GM18909 (cell line): ENCODE measurements at regions not wholly inside any gene's neighbourhood (a gene's known extent, or its start where the extent isn't known, plus 50 kb on each side); places are given as distances from the start of the nearest gene placed in this dataset.

Source experiments
- ATAC-seq: cut with Tn5 transposase; IDR thresholded peaks from one replicate; pipeline ENCODE4 v1.9.1; 2021; ENCODE audit warnings: mild to moderate bottlenecking; ENCODE audit not compliant: unreplicated experiment, poor library complexity

GRCh38 chr6:139612135-139612465 lies 237.7 kb upstream of the CITED2 start:
- no peak for ATAC-seq

DNA sequence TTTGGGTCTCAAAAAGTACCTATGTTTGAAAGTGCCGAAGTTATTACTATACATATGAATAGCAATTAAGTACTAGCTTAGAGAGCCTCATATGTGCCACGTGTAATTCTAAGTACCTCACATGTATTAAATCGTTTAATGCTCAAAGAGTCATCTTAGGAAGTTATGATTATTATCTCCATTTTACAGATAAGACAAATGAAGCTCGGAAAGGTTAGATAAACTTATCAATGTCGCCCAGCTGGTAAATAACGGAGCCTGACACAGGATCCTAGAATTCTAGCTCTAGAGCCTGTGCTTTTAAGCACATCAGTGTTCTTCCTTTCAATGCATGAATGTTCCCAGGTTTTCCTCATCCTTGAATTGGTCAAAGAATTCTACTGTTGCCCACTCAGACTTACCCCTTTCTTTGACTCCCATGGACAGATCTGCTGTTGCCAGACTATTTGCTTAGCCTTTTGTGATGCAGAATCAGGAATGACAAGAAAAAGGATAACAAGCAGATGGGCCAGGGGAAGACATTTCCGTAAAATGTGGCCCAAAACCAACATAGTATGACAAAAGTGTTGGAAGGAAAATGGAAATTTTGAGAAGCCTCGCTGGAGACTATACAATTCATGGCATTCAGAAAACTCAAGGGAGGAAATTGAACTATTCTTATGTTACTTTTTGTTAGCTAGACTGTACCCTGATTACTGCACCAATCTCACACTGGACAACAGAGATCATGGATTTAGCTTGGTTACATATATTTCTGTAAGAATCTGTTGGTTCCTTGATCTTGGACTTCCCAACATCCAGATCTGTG lies 237.1 kb upstream of the CITED2 start:
- no peak for ATAC-seq

GRCh38 chr6:139608466-139609261 lies 234.2 kb upstream of the CITED2 start:
- no peak for ATAC-seq

GRCh38 chr6:139605350-139605749 lies 230.9 kb upstream of the CITED2 start:
- no peak for ATAC-seq

DNA sequence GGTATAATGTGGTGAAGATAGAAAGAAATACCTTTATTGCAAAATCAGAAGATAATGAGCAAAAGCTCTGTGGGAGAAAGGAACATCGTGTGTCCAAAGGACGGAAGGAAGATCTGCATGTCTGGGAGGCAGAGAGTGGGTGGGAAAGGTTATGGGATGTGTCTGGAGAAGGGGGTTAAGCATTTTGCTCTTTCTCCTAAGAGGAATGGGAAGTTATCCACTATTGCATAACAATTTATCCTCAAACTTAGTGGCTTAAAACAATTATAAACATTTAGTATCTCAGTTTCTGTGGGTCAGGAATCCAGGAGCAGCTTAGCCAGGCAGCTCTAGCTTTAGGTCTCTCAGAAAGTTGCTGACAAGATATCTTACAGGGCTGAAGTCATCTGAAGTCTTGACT lies 229.1 kb upstream of the CITED2 start:
- no peak for ATAC-seq

- ATAC-seq = no peak
Observed at GRCh38 chr6:139602577-139602976, 228.1 kb upstream of the CITED2 start.

GRCh38 chr6:139600919-139601475 lies 226.5 kb upstream of the CITED2 start:
- ATAC-seq = peak; percentile 98

GRCh38 chr6:139600343-139600742 lies 225.9 kb upstream of the CITED2 start:
- peak; percentile 14 for ATAC-seq

GRCh38 chr6:139597771-139598755 lies 223.6 kb upstream of the CITED2 start:
- no peak for ATAC-seq

GRCh38 chr6:139597087-139597763 lies 222.8 kb upstream of the CITED2 start:
- ATAC-seq = no peak

DNA sequence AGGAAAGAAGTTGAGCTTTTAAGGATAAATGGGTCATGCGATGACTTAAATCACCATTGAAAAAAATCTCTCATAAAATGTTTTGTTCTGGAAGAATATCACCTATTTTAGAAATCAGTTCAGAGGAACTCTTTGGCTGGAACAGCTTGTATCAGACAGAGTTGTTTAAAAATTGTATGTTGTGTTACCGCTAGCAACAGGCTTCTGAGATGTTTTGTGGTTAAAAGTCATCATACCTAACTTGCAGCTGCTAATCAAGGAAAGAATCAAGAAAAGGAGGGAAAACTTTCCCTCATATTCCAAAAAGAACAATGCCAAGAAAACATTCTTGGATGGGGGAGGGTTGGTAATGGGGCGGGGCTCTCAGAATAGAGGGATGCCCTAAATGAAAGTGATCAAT lies 220.7 kb upstream of the CITED2 start:
- no peak for ATAC-seq

- no peak for ATAC-seq
Observed at GRCh38 chr6:139594333-139594965, 220.0 kb upstream of the CITED2 start.

GRCh38 chr6:139593081-139593480 lies 218.6 kb upstream of the CITED2 start:
- ATAC-seq = no peak

DNA sequence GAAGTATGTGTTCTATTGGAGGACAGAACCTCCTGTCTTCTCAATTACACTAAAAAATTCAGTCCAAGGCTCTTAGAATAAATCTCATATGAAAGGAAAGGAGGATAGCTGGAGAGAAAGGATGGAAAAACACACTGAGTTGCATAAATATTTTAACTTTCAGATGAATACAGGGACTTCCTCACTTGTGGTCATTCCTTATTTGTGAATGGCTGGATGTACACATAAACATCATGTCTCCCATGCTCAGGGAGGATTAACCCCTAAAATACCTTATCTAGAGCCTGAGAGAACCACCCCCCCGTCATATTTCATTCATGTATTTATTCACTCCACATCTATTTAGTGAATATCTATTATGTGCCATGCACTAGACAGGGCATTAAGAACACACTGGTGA lies 217.6 kb upstream of the CITED2 start:
- no peak for ATAC-seq

DNA sequence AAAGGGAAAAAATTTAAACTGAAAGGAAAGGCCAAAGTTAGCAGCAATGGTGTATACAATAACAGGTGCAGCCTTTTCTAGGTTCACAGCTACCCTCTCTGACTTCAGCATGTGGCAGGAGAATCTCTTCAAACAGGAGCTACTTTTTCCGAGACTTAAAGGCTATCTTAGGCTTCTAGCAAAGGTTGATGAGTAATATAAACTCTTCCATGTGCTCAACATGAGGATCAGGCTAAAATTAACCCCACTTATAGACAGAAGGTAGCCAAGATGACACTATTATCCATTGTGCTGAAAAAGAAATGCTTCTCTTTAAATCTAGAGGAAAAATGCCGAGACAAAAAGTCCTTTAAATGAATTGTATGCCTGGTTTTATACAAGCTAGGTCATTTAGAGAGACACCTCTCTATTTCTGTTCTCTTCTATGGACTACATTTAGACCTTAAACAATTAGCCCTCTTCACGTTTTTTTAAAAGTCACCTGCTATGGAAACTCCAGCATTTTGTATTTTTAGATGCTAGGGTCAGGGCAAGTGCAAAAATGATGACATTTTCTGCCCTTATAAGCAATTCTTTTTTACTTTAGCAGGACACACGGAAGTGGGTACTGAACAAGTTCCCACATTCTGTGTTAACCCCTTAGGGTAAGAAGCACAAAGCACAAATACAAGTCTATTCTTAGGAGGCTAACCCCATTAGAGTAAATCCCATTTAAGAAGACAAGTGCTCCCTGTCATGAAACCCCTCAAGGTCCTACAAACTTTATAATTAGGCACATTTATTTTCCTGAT lies 216.8 kb upstream of the CITED2 start:
- ATAC-seq = no peak

- ATAC-seq = no peak
Observed at GRCh38 chr6:139590206-139590605, 215.8 kb upstream of the CITED2 start.

- ATAC-seq = no peak
Observed at GRCh38 chr6:139588734-139589593, 214.5 kb upstream of the CITED2 start.
